ENCODE measurements at regions not wholly inside any gene's neighbourhood (a gene's known extent, or its start where the extent isn't known, plus 50 kb on each side); places are given as distances from the start of the nearest gene placed in this dataset.
A peak's percentile ranks its signal among the peaks of the same experiment; 100 is the strongest.
"Not testable (repeated sequence)": the region's sequence is repeated elsewhere in the genome, so short reads cannot be mapped to it uniquely, and the experiment has no call there.

GRCh38 chr12:13337791-13338190 is 141.3 kb downstream of the EMP1 start:
- no peak for DNase-seq

DNA sequence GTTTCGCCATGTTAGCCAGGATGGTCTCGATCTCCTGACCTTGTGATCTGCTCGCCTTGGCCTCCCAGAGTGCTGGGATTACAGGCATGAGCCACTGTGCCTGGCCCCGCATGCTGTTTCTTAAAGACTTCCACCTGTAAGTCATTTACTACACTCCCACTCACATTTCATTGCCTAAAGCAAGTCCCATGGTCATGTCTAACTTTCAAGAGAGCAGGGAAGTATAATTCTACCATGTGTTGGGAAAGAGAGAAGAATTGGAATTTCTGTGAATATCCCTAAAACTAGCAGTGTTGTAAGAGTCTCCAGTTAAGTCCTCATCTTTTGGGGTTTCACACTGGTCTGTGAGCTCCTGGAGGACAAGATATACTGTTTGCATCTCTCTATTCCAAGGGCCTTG is 139.7 kb downstream of the EMP1 start:
- DNase-seq = no peak

DNA sequence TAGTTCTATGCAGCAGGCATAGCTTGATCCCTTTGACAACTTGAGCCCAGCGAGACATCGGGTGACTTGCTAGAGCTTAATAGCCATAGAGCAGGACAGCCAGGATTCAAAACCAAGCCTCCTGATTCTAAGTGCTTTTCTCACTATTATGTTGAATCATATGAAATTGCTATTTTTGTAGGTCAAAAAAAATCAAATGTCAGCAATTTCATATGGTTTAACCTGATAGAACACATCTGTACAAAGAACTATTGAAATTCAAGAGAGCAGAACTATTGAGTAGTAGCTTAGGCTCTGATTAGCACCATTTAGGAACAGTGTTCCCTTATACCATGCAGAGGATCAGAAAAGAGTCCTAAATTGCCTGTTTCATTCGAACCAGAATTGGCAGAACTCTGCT is 132.0 kb downstream of the EMP1 start:
- DNase-seq = no peak

GRCh38 chr12:13326076-13326475 is 129.6 kb downstream of the EMP1 start:
- no peak for DNase-seq

DNA sequence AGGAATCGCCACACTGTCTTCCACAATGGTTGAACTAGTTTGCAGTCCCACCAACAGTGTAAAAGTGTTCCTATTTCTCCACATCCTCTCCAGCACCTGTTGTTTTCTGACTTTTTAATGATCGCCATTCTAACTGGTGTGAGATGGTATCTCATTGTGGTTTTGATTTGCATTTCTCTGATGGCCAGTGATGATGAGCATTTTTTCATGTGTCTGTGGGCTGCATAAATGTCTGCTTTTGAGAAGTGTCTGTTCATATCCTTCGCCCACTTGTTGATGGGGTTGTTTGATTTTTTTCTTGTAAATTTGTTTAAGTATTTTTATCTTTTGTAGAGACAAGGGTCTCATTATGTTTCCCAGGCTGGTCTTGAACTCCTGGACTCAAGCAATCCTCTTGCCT is 128.5 kb downstream of the EMP1 start:
- not testable (repeated sequence) for DNase-seq

GRCh38 chr12:13318231-13319015 is 121.9 kb downstream of the EMP1 start:
- DNase-seq = no peak

GRCh38 chr12:13316587-13317246 is 120.2 kb downstream of the EMP1 start:
- DNase-seq = no peak

DNA sequence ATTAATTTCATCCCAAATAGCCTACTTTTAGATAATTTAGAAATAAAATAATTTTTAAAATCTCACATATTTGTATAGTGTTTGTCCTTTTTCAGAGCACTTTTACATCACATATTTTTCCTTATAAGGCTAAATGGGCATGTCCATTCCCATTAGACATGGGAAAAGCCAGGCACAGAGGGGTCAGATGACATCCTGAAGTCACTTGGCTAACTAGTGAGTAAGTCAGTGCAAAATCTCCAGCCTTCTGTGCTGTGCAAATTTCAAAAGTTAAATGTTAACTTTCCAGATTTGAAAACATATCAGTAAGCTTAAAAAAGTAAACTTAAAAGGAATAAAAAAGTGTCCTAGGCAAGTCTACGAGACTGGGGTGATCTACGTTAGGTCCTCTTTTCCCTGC is 117.4 kb downstream of the EMP1 start:
- no peak for DNase-seq

DNA sequence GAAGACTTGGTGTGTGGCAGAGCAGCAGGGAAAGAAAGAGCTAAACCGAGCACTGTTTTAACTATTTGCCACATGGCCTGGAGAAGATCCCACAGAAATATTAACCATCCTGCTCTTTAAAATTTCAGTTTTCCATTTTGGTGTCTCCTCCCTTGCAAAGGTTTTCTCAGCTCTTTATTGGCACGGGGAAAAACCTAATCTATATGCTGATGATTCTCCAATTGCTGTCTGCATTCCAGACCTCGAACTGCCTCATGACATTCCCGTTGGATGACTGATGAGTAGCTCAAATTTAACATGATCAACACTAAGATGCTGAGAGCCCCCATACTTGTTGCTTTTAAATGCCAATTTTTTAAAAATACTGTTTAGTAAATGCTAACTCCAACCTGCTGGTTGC is 115.0 kb downstream of the EMP1 start:
- DNase-seq = no peak

- DNase-seq = no peak
These were observed 110.8 kb downstream of the EMP1 start for GRCh38 chr12:13307143-13307816.

- no peak for DNase-seq
These were observed 108.4 kb downstream of the EMP1 start for GRCh38 chr12:13304924-13305323.

GRCh38 chr12:13299457-13299856 is 102.9 kb downstream of the EMP1 start:
- DNase-seq = no peak

GRCh38 chr12:13293096-13293495 is 96.6 kb downstream of the EMP1 start:
- DNase-seq = no peak

DNA sequence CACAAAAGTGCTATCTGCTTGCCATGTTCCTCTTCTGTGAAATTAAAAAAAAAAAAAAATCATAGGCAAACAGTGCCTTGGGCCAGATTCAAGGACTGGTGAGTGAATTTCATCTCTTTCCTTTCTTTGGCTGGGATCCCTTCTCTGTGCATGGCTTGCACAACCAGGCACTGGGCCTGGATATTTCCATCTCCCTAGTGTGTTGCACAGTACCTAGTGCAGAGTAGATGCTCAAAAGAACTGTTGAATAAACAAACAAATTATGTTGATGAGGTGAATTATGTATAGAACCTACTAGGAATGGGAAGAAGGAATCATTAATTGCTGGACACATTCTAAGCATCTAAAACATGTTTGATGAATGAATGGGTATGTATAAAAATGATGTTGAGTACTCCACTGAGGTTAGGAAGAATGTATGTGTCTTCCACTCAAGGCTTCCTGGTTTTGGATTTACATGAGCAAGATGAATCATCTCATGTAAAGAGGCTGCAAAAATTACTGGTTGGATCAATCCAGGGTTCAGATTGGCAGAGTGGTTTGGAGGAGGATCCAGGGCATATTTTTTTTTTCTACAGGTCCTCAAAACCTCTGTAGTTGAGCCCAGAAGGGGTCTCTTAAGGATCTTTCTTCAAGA is 93.2 kb downstream of the EMP1 start:
- no peak for DNase-seq

DNA sequence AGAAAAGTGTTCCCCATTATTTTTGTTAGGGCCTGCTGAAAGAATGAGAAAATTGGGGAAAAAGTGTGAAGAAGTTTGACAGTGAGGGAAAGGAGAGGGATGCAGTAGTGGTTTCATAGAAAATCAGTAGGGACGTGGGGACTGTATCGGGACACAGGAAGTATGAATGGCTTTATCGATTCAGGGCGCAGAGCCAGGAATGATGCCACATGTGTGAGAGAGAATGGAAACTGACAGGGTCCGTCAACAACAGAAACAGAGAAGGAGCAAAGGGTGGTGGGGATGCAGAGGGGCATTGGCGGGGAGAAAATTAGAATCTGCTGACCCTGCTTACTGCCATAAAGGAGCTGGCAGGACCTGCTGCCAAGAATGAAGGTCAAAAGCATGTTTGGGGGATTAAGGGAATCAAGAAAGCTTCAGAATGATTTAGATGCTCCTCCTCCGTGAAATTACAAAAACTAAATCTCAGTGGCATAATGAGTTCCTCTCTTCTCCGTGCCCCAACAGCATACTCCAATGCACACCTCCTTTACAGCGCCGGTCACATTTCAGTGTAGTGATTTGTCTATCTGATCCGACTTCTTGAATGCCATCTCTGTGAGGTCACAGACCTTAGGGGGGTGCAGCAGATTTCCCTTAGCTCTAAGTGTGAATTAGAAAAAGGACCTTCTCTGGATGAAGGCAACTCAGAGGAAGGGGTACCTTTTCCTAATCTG is 92.6 kb downstream of the EMP1 start:
- no peak for DNase-seq

DNA sequence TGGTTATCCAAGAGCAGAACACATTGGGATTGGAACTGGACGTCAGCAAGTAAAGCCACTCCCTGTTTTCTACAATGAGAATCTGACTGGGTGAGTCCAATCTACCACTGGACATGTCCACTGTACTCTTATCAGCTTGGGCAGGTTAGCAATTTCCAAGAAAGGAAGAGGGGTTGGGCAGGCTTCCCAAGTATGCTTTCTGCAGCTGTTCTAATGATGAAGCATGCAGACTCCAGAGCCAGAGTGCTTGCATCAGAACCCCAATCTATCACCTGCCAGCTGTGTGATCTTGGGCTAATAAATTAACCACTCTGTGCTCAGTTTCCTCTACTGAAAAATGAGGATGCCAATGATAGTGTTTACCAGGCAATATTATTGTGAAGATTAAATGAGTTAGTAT is 92.0 kb downstream of the EMP1 start:
- DNase-seq = no peak

DNA sequence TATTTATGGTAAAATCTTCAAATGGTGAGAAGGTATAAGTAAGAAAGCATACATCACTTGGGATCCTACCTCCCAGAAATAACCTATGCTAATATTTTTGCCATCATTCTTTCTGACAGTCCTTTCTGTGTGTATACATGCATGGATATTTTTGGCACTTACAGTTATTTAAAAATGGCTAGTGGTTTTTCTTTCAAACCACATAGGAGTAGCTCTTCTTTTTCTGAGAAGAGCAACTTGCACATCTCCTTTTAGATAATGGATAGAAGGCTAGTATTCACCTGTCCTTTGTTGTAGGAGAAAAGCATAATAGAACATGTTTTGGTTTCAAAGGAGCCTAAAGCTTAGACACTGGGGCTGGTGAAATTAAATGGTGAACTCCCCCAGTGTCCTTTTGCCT is 87.3 kb downstream of the EMP1 start:
- no peak for DNase-seq

DNA sequence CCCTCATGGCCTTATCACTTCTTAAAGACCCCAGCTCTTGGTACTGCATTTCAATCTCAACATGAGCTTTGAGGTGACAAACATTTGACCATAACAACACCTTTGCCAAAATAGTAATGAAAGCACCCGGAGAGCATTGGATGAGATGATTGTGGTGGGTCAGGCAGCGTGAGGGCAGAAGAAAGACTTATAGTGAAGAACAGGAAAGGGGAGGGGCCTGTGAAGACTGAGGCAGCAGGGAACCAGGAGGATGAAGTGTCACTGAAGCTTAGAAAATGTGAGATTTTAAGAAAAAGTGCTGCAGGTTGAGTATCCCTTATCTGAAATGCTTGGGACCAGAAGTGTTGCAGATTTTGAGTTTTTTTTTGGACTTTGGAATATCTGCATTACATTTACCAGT is 86.3 kb downstream of the EMP1 start:
- no peak for DNase-seq

GRCh38 chr12:13278249-13278787 is 81.8 kb downstream of the EMP1 start:
- peak; percentile 30 for DNase-seq

DNA sequence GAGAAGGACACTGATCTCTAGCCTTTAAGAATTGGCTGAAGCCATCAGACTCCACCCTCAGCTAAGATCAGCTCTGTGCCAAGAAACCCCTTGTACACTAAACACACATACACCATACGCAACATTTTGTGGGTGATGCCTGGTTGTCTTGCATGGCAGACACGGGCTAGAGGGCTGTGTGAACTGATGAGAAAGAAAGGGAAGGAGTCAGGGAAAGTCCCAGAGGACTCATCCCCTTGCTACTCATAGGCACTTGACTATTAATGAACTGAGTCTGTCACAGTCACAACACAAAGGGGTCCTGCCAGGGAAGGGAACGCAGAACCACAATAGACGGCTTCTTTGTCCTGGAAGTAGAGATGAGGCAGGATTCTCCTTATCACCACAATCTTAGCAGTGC is 80.8 kb downstream of the EMP1 start:
- DNase-seq = no peak

- DNase-seq = peak; percentile 23
These were observed 78.9 kb downstream of the EMP1 start for GRCh38 chr12:13275241-13276085.

DNA sequence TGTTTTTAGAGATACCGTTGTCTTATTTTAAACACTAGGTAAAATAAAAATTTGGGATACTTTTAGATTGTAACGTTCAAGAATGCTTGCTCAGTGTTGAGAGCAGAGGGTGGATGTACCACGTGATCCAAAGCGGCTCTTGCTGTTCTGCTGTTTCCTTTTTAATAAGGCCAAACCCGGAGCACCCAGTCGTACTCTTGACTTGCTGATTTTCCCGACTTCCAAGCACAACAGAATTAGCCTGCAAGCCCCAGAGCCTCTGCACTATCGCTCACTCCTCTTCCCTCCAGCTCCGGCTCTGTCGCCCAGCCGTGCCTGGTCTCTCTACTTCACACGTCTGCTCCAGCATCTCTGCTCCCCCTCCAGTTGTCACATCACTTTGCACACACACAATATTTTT is 77.3 kb downstream of the EMP1 start:
- DNase-seq = no peak

Data from DMS 273 treated with DMSO at 0.1 percent for 48 hours (cell line).